Dermis blood vessel endothelial cell (primary cell): ENCODE measurements at regions not wholly inside any gene's neighbourhood (a gene's known extent, or its start where the extent isn't known, plus 50 kb on each side); places are given as distances from the start of the nearest gene placed in this dataset.
A peak's percentile ranks its signal among the peaks of the same experiment; 100 is the strongest.

Experiments used
- DNase-seq: peaks from one replicate; pipeline ENCODE4 v3.0.0; 2010

- DNase-seq: no peak
Measured at GRCh38 chr12:90899456-90900182, 55.4 kb downstream of the CCER1 start.

- no peak for DNase-seq
Measured at GRCh38 chr12:90897986-90898385, 57.0 kb downstream of the CCER1 start.

- peak; percentile 48 for DNase-seq
Measured at GRCh38 chr12:90897316-90897715, 57.7 kb downstream of the CCER1 start.

GRCh38 chr12:90896821-90897220 is 58.2 kb downstream of the CCER1 start:
- no peak for DNase-seq

GRCh38 chr12:90896164-90896563 is 58.8 kb downstream of the CCER1 start:
- peak; percentile 17 for DNase-seq

- no peak for DNase-seq
Measured at GRCh38 chr12:90888316-90888715, 66.7 kb downstream of the CCER1 start.

GRCh38 chr12:90883456-90883855 is 71.5 kb downstream of the CCER1 start:
- no peak for DNase-seq

GRCh38 chr12:90871726-90872096 is 83.3 kb downstream of the CCER1 start:
- no peak for DNase-seq

GRCh38 chr12:90870971-90871725 is 83.8 kb downstream of the CCER1 start:
- no peak for DNase-seq

- no peak for DNase-seq
Measured at GRCh38 chr12:90868626-90869025, 86.3 kb downstream of the CCER1 start.

- no peak for DNase-seq
Measured at GRCh38 chr12:90859591-90859990, 95.4 kb downstream of the CCER1 start.

GRCh38 chr12:90858252-90858651 is 96.7 kb downstream of the CCER1 start:
- peak; percentile 23 for DNase-seq

- DNase-seq: no peak
Measured at GRCh38 chr12:90855534-90855933, 99.4 kb downstream of the CCER1 start.

GRCh38 chr12:90854136-90854689 is 100.8 kb downstream of the CCER1 start:
- peak; percentile 73 for DNase-seq

- peak; percentile 7 for DNase-seq
Measured at GRCh38 chr12:90851800-90852718, 102.9 kb downstream of the CCER1 start.

GRCh38 chr12:90842477-90842876 is 112.5 kb downstream of the CCER1 start:
- no peak for DNase-seq

- DNase-seq: no peak
Measured at GRCh38 chr12:90841336-90841735, 113.6 kb downstream of the CCER1 start.

- peak; percentile 2 for DNase-seq
Measured at GRCh38 chr12:90839346-90839745, 115.6 kb downstream of the CCER1 start.

GRCh38 chr12:90836689-90837088 is 118.3 kb downstream of the CCER1 start:
- DNase-seq: no peak

- DNase-seq: no peak
Measured at GRCh38 chr12:90833228-90833627, 121.7 kb downstream of the CCER1 start.

GRCh38 chr12:90832427-90832826 is 122.5 kb downstream of the CCER1 start:
- DNase-seq: no peak

GRCh38 chr12:90831712-90832111 is 123.3 kb downstream of the CCER1 start:
- no peak for DNase-seq

GRCh38 chr12:90829044-90829443 is 125.9 kb downstream of the CCER1 start:
- DNase-seq: no peak
